Bronchial epithelial cell (primary cell): ENCODE measurements at regions not wholly inside any gene's neighbourhood (a gene's known extent, or its start where the extent isn't known, plus 50 kb on each side); places are given as distances from the start of the nearest gene placed in this dataset.

Experiments used
- DNase-seq: peaks from one replicate; pipeline ENCODE4 v3.0.0-alpha.2; 2010; ENCODE audit warnings: low read depth
- FAIRE-seq: peaks from 2 replicates; lab custom pipeline; 2011; peaks lifted over from hg19 to GRCh38; lab: Jason Lieb, UNC
- H3K27me3 ChIP-seq: 2 replicates; pipeline ENCODE4 v1.5.1; 2011; ENCODE audit warnings: low read length; ENCODE audit not compliant: control insufficient read depth, insufficient read depth
- H3K36me3 ChIP-seq: 2 replicates; pipeline ENCODE4 v1.5.1; 2011; ENCODE audit warnings: low read length; ENCODE audit not compliant: control insufficient read depth, insufficient read depth
- H3K4me3 ChIP-seq: 2 replicates; pipeline ENCODE4 v1.5.1; 2011; ENCODE audit warnings: mild to moderate bottlenecking, low read depth, low read length, control low read depth
- CTCF ChIP-seq: IDR thresholded peaks from 2 replicates; pipeline ENCODE4 v1.5.1; 2011; ENCODE audit warnings: mild to moderate bottlenecking, moderate library complexity, low read length, control low read depth, inconsistent platforms; ENCODE audit not compliant: insufficient read depth, severe bottlenecking

GRCh38 chr6:56799989-56800388 is 154.9 kb upstream of the BEND6 start:
- no peaks in the 10 kb centered on the region for H3K36me3 ChIP-seq
- no peak for TF ChIP-seq CTCF
- no peak overlapping the region for H3K4me3 ChIP-seq
- no peaks in the 10 kb centered on the region for H3K27me3 ChIP-seq
- FAIRE-seq, result no peak
- DNase-seq, result no peak

GRCh38 chr6:56798163-56798562 is 155.5 kb upstream of the DST start:
- Histone ChIP-seq H3K36me3 (no peaks in the 10 kb centered on the region), H3K4me3 (no peak overlapping the region), H3K27me3 (no peaks in the 10 kb centered on the region)
- DNase-seq (peak; percentile 52), FAIRE-seq (no peak)
- TF ChIP-seq CTCF, result no peak

- TF ChIP-seq CTCF, result no peak
- DNase-seq (peak; percentile 59), FAIRE-seq (no peak)
- H3K27me3 ChIP-seq, result no peaks in the 10 kb centered on the region
- H3K4me3 ChIP-seq, result no peak overlapping the region
- H3K36me3 ChIP-seq, result no peaks in the 10 kb centered on the region
Observed at GRCh38 chr6:56796196-56796532, 153.5 kb upstream of the DST start.

- FAIRE-seq (no peak), DNase-seq (no peak)
- Histone ChIP-seq H3K36me3 (no peaks in the 10 kb centered on the region), H3K4me3 (no peak overlapping the region), H3K27me3 (no peaks in the 10 kb centered on the region)
- no peak for TF ChIP-seq CTCF
Observed at GRCh38 chr6:56795466-56796195, 152.9 kb upstream of the DST start.

GRCh38 chr6:56794421-56794820 is 151.7 kb upstream of the DST start:
- FAIRE-seq, result no peak
- Histone ChIP-seq H3K27me3 (no peaks in the 10 kb centered on the region), H3K4me3 (no peak overlapping the region), H3K36me3 (no peaks in the 10 kb centered on the region)
- peak; percentile 50 for DNase-seq
- TF ChIP-seq CTCF, result no peak

GRCh38 chr6:56793938-56794337 is 151.2 kb upstream of the DST start:
- Histone ChIP-seq H3K27me3 (no peaks in the 10 kb centered on the region), H3K4me3 (no peak overlapping the region), H3K36me3 (no peaks in the 10 kb centered on the region)
- TF ChIP-seq CTCF, result no peak
- DNase-seq (no peak), FAIRE-seq (no peak)
